ENCODE measurements at regions not wholly inside any gene's neighbourhood (a gene's known extent, or its start where the extent isn't known, plus 50 kb on each side); places are given as distances from the start of the nearest gene placed in this dataset.

- H3K4me3 ChIP-seq, result no peak overlapping the region
- TF ChIP-seq EP300 (IDR thresholded peaks at IDR 0.05), result no peak
- no peak for TF ChIP-seq POLR2AphosphoS5 (IDR thresholded peaks at IDR 0.05)
- no peak for TF ChIP-seq POLR2A (IDR thresholded peaks at IDR 0.05; ENCODE audit: low read depth)
- TF ChIP-seq CTCF (IDR thresholded peaks at IDR 0.05), result no peak
Observed at GRCh38 chr2:66733364-66733999, 298.6 kb downstream of the MEIS1 start.

GRCh38 chr2:66748939-66749338 is 314.0 kb downstream of the MEIS1 start:
- H3K27ac ChIP-seq (replicated peaks in 1 of 4), result no peak overlapping the region
- intact Hi-C loops (cut with DNase I), result no loop called here
- peaks cover 0 to 29% (median 28%) of the 10 kb centered on the region in 4 donors for H3K4me1 ChIP-seq
- H3K9me3 ChIP-seq, result no peaks in the 10 kb centered on the region
- DNase-seq (ENCODE audit: extremely low spot score), result no peak
- no peak overlapping the region for H3K4me3 ChIP-seq
- H3K27me3 ChIP-seq, result no peaks in the 10 kb centered on the region
- TF ChIP-seq CTCF (IDR thresholded peaks at IDR 0.05), result no peak
- TF ChIP-seq POLR2AphosphoS5 (IDR thresholded peaks at IDR 0.05), result no peak
- no peak for TF ChIP-seq POLR2A (IDR thresholded peaks at IDR 0.05; ENCODE audit: low read depth)
- no peak for TF ChIP-seq EP300 (IDR thresholded peaks at IDR 0.05)
- H3K36me3 ChIP-seq, result no peaks in the 10 kb centered on the region
- WGBS, result 74% methylated on average over 3 of the region's 3 CpGs

More at GRCh38 chr2:66733364-66733999, 298.6 kb downstream of the MEIS1 start:
- no peaks in the 10 kb centered on the region for H3K36me3 ChIP-seq
- no peaks in the 10 kb centered on the region for H3K27me3 ChIP-seq
- intact Hi-C loops (cut with DNase I), result no loop called here
- 88% methylated on average over 8 of the region's 8 CpGs for WGBS
- DNase-seq (ENCODE audit: extremely low spot score), result no peak
- no peak overlapping the region for H3K27ac ChIP-seq (replicated peaks in 1 of 4)
- no peaks in the 10 kb centered on the region for H3K9me3 ChIP-seq
- H3K4me1 ChIP-seq, result peaks cover 0 to 13% (median 5%) of the 10 kb centered on the region in 4 donors

GRCh38 chr2:66749566-66749965 is 314.6 kb downstream of the MEIS1 start:
- Histone ChIP-seq H3K4me3 (no peak overlapping the region), H3K27me3 (no peaks in the 10 kb centered on the region), H3K4me1 (peaks cover 0 to 34% (median 33%) of the 10 kb centered on the region in 4 donors), H3K27ac (replicated peaks in 1 of 4) (peak overlapping the region in 2 of 4 donors; percentile 15 to 31), H3K9me3 (no peaks in the 10 kb centered on the region), H3K36me3 (no peaks in the 10 kb centered on the region)
- no peak for DNase-seq (ENCODE audit: extremely low spot score)
- 35% methylated on average over 1 of the region's 1 CpG for WGBS
- intact Hi-C loops (cut with DNase I), result no loop called here
- TF ChIP-seq POLR2AphosphoS5 (IDR thresholded peaks at IDR 0.05), result no peak
- TF ChIP-seq CTCF (IDR thresholded peaks at IDR 0.05), result no peak
- no peak for TF ChIP-seq EP300 (IDR thresholded peaks at IDR 0.05)
- no peak for TF ChIP-seq POLR2A (IDR thresholded peaks at IDR 0.05; ENCODE audit: low read depth)

- Histone ChIP-seq H3K4me3 (no peak overlapping the region), H3K27ac (replicated peaks in 1 of 4) (peak overlapping the region; percentile 16 to 53 (median 36)), H3K9me3 (no peaks in the 10 kb centered on the region), H3K36me3 (no peaks in the 10 kb centered on the region), H3K4me1 (peaks cover 0 to 50% (median 50%) of the 10 kb centered on the region in 4 donors), H3K27me3 (no peaks in the 10 kb centered on the region)
- no peak for DNase-seq (ENCODE audit: extremely low spot score)
- WGBS, result 21% methylated on average over 1 of the region's 1 CpG
- TF ChIP-seq POLR2A (IDR thresholded peaks at IDR 0.05; ENCODE audit: low read depth) (no peak), CTCF (IDR thresholded peaks at IDR 0.05) (no peak), EP300 (IDR thresholded peaks at IDR 0.05) (no peak), POLR2AphosphoS5 (IDR thresholded peaks at IDR 0.05) (no peak)
- intact Hi-C loops (cut with DNase I), result no loop called here
Observed at GRCh38 chr2:66753257-66753656, 318.3 kb downstream of the MEIS1 start.

GRCh38 chr2:66753660-66754059 is 318.7 kb downstream of the MEIS1 start:
- Histone ChIP-seq H3K4me3 (no peak overlapping the region), H3K9me3 (no peaks in the 10 kb centered on the region), H3K4me1 (peaks cover 0 to 50% (median 50%) of the 10 kb centered on the region in 4 donors), H3K36me3 (no peaks in the 10 kb centered on the region), H3K27me3 (no peaks in the 10 kb centered on the region), H3K27ac (replicated peaks in 1 of 4) (peak overlapping the region; percentile 16 to 53 (median 36))
- intact Hi-C loops (cut with DNase I), result no loop called here
- no peak for DNase-seq (ENCODE audit: extremely low spot score)
- TF ChIP-seq CTCF (IDR thresholded peaks at IDR 0.05), result no peak
- TF ChIP-seq POLR2AphosphoS5 (IDR thresholded peaks at IDR 0.05), result no peak
- no peak for TF ChIP-seq EP300 (IDR thresholded peaks at IDR 0.05)
- TF ChIP-seq POLR2A (IDR thresholded peaks at IDR 0.05; ENCODE audit: low read depth), result no peak
- WGBS, result 47% methylated on average over 3 of the region's 3 CpGs

Measured in esophagus muscularis mucosa (tissue), 4 donors.